Keratinocyte (primary cell): ENCODE measurements at regions not wholly inside any gene's neighbourhood (a gene's known extent, or its start where the extent isn't known, plus 50 kb on each side); places are given as distances from the start of the nearest gene placed in this dataset.

Source experiments
- DNase-seq: peaks from one replicate; pipeline ENCODE4 v3.0.0-alpha.2; 2011; ENCODE audit warnings: low read depth, missing footprints, low spot score
- FAIRE-seq: peaks from 2 replicates; lab custom pipeline; 2011; peaks lifted over from hg19 to GRCh38; lab: Jason Lieb, UNC
- H2AFZ ChIP-seq: 2 replicates; pipeline ENCODE4 v1.6.0; 2012; ENCODE audit warnings: low read length, control low read depth, inconsistent platforms; ENCODE audit not compliant: control insufficient read depth
- H3K27ac ChIP-seq: 2 replicates; pipeline ENCODE4 v1.5.1; 2011; ENCODE audit warnings: low read length; ENCODE audit not compliant: control insufficient read depth, insufficient read depth
- H3K27me3 ChIP-seq: 3 replicates; pipeline ENCODE4 v1.6.0; 2011; ENCODE audit warnings: low read length; ENCODE audit not compliant: control insufficient read depth, insufficient read depth; ENCODE audit errors: extremely low read depth
- H3K36me3 ChIP-seq, 2 experiments: 2 replicates in 1 of 2; 3 replicates in 1 of 2; pipeline ENCODE4 v1.5.1; 2011; ENCODE audit warnings: low read length in 2 of 2, mild to moderate bottlenecking in 1 of 2; ENCODE audit not compliant: control insufficient read depth in 2 of 2, insufficient read depth in 2 of 2; ENCODE audit errors: extremely low read depth in 1 of 2
- H3K4me1 ChIP-seq: 3 replicates; pipeline ENCODE4 v1.5.1; 2011; ENCODE audit warnings: low read length; ENCODE audit not compliant: control insufficient read depth, insufficient read depth; ENCODE audit errors: extremely low read depth
- H3K4me2 ChIP-seq: 3 replicates; pipeline ENCODE4 v1.6.0; 2011; ENCODE audit warnings: low read depth, low read length; ENCODE audit not compliant: control insufficient read depth, insufficient read depth; ENCODE audit errors: extremely low read depth
- H3K4me3 ChIP-seq, 3 experiments: fragments of 200-600 bp in 1 of 3; sonication (generic) in 1 of 3; 2 replicates in 2 of 3; 3 replicates in 1 of 3; pipeline ENCODE4 v1.5.1; 2011 to 2016; ENCODE audit warnings: low read length in 3 of 3, mild to moderate bottlenecking in 3 of 3, control low read depth in 2 of 3, inconsistent platforms in 1 of 3, low read depth in 1 of 3, mixed read lengths in 1 of 3, mixed run types in 1 of 3, moderate library complexity in 1 of 3; ENCODE audit not compliant: control insufficient read depth in 2 of 3, insufficient read depth in 2 of 3; ENCODE audit errors: extremely low read depth in 1 of 3
- H3K79me2 ChIP-seq: 2 replicates; pipeline ENCODE4 v1.6.0; 2012; ENCODE audit warnings: low read length; ENCODE audit not compliant: control insufficient read depth, insufficient read depth
- H3K9ac ChIP-seq: 3 replicates; pipeline ENCODE4 v1.6.0; 2011; ENCODE audit warnings: low read length; ENCODE audit not compliant: control insufficient read depth, insufficient read depth; ENCODE audit errors: extremely low read depth
- H3K9me1 ChIP-seq: 3 replicates; pipeline ENCODE4 v1.6.0; 2011; ENCODE audit warnings: low read length; ENCODE audit not compliant: control insufficient read depth, insufficient read depth; ENCODE audit errors: extremely low read depth
- H3K9me3 ChIP-seq: 2 replicates; pipeline ENCODE4 v1.5.1; 2012; ENCODE audit warnings: low read depth, low read length; ENCODE audit not compliant: control insufficient read depth
- H4K20me1 ChIP-seq: 3 replicates; pipeline ENCODE4 v1.6.0; 2011; ENCODE audit warnings: low read length; ENCODE audit not compliant: control insufficient read depth, insufficient read depth; ENCODE audit errors: extremely low read depth
- CTCF ChIP-seq, 3 experiments: IDR thresholded peaks in 1 of 3; conservative IDR thresholded peaks in 1 of 3; optimal IDR thresholded peaks in 1 of 3; 2 replicates in 2 of 3; 3 replicates in 1 of 3; pipeline versions ENCODE3 to v1.5.1; 2011; ENCODE audit warnings: low read length in 3 of 3, mild to moderate bottlenecking in 3 of 3, moderate library complexity in 2 of 3, control low read depth in 1 of 3, inconsistent platforms in 1 of 3; ENCODE audit not compliant: insufficient read depth in 2 of 3; ENCODE audit errors: extremely low read depth in 1 of 3
- EZH2 ChIP-seq: IDR thresholded peaks from one replicate; pipeline ENCODE4 v1.6.1; 2012; ENCODE audit warnings: inconsistent platforms, mild to moderate bottlenecking, low read length, moderate library complexity
- dilution Hi-C: fragments of 300-500 bp; cut with MboI; formaldehyde crosslinking; loops from one replicate; pipeline ENCODE4 v1.7.0; 2020; ENCODE audit warnings: low sequenced_read_pairs; ENCODE audit not compliant: extremely low pct_ligation_motif_present

DNA sequence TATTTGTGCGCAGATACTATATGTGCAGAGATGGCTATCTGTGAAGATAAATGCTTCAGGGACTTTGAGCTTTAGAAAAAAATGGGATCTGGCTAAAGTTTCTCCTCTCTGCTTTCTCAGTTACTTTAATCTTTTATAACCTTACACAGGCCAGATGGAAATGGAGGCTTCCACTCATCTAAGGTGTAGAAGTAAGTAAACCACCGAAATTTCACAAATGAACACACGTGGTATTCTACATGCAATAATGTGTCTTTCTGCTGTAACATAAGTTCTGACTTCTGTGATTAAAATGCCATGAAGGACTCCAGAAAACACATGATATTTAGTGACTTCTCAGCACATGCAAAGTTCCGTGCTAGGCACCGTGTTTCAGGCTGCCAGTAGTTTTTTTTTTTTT, 99.1 kb upstream of the FOXN3 start:
- H3K4me3 ChIP-seq: no peak overlapping the region
- TF ChIP-seq CTCF (optimal IDR thresholded peaks at IDR 0.05 in 1 of 3, IDR thresholded peaks at IDR 0.05 in 1 of 3, conservative IDR thresholded peaks at IDR 0.05 in 1 of 3; ENCODE audit: extremely low read depth in 1 of 3, insufficient read depth in 2 of 3, low read length in 3 of 3) (no peak), EZH2 (no peak)
- H3K9ac ChIP-seq: no peak overlapping the region
- dilution Hi-C loops: no loop called here
- no peaks in the 10 kb centered on the region for H3K9me3 ChIP-seq
- H2AFZ ChIP-seq: no peak overlapping the region
- H3K9me1 ChIP-seq: no peaks in the 10 kb centered on the region
- no peak overlapping the region for H3K27ac ChIP-seq
- no peaks in the 10 kb centered on the region for H3K4me1 ChIP-seq
- H3K27me3 ChIP-seq: no peaks in the 10 kb centered on the region
- H3K36me3 ChIP-seq: no peaks in the 10 kb centered on the region
- no peak for DNase-seq
- H4K20me1 ChIP-seq: no peaks in the 10 kb centered on the region
- H3K4me2 ChIP-seq: no peak overlapping the region
- FAIRE-seq: no peak
- H3K79me2 ChIP-seq: no peaks in the 10 kb centered on the region

DNA sequence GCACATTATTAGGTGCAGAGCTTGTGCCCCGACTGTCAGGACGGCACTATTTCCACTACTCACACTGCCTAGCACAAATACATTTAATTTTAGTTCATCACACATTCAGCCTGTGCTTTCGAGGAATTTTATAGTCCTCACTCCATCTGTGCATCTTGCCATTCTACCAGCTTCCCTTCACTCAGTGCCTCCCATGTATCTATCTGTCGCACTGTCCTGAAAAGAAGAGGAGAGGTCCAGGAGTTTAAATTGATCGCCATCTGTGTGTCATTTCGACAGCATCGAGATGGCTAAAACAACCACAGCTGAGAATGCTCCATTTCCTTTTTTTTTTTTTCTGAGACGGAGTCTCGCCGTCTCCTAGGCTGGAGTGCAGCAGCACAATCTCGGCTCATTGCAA, 97.6 kb upstream of the FOXN3 start:
- no peak for FAIRE-seq
- no peaks in the 10 kb centered on the region for H4K20me1 ChIP-seq

More for the DNA sequence above, 97.6 kb upstream of the FOXN3 start:
- no peak overlapping the region for H3K27ac ChIP-seq
- H3K9me1 ChIP-seq: no peaks in the 10 kb centered on the region
- H3K9me3 ChIP-seq: no peaks in the 10 kb centered on the region
- DNase-seq: no peak
- no peaks in the 10 kb centered on the region for H3K79me2 ChIP-seq
- dilution Hi-C loops: no loop called here
- no peaks in the 10 kb centered on the region for H3K27me3 ChIP-seq
- H3K4me2 ChIP-seq: no peak overlapping the region
- no peak overlapping the region for H2AFZ ChIP-seq
- no peak overlapping the region for H3K9ac ChIP-seq
- no peak overlapping the region for H3K4me3 ChIP-seq
- no peaks in the 10 kb centered on the region for H3K4me1 ChIP-seq
- H3K36me3 ChIP-seq: no peaks in the 10 kb centered on the region
- TF ChIP-seq EZH2 (no peak), CTCF (optimal IDR thresholded peaks at IDR 0.05 in 1 of 3, IDR thresholded peaks at IDR 0.05 in 1 of 3, conservative IDR thresholded peaks at IDR 0.05 in 1 of 3; ENCODE audit: extremely low read depth in 1 of 3, insufficient read depth in 2 of 3, low read length in 3 of 3) (no peak)
